Ishikawa (cell line): ENCODE measurements at regions not wholly inside any gene's neighbourhood (a gene's known extent, or its start where the extent isn't known, plus 50 kb on each side); places are given as distances from the start of the nearest gene placed in this dataset.

Source experiments
- EGR1 ChIP-seq: IDR thresholded peaks from 2 replicates; pipeline ENCODE4 v1.6.1; 2012
- EP300 ChIP-seq: IDR thresholded peaks from 2 replicates; pipeline ENCODE4 v1.6.1; 2012; ENCODE audit warnings: borderline replicate concordance
- FOXM1 ChIP-seq: IDR thresholded peaks from 2 replicates; pipeline ENCODE4 v1.6.1; 2012; ENCODE audit warnings: low read depth, borderline replicate concordance
- MAX ChIP-seq: IDR thresholded peaks from 2 replicates; pipeline ENCODE4 v1.6.1; 2012
- RAD21 ChIP-seq: IDR thresholded peaks from 2 replicates; pipeline ENCODE4 v1.6.1; 2012; ENCODE audit warnings: low read depth
- REST ChIP-seq: IDR thresholded peaks from 2 replicates; pipeline ENCODE4 v1.6.1; 2012; ENCODE audit warnings: low read depth, mild to moderate bottlenecking
- TAF1 ChIP-seq: IDR thresholded peaks from 2 replicates; pipeline ENCODE4 v1.6.1; 2012; ENCODE audit warnings: low read depth, mild to moderate bottlenecking
- YY1 ChIP-seq: IDR thresholded peaks from 2 replicates; pipeline ENCODE4 v1.6.1; 2012; ENCODE audit warnings: low read depth

- TF ChIP-seq EGR1 = no peak
- TF ChIP-seq TAF1 = no peak
- no peak for TF ChIP-seq YY1
- no peak for TF ChIP-seq MAX
- no peak for TF ChIP-seq REST
- no peak for TF ChIP-seq RAD21
- no peak for TF ChIP-seq FOXM1
- no peak for TF ChIP-seq EP300
Observed at GRCh38 chr1:38746941-38747600, 112.5 kb downstream of the RRAGC start.
